ENCODE measurements at regions not wholly inside any gene's neighbourhood (a gene's known extent, or its start where the extent isn't known, plus 50 kb on each side); places are given as distances from the start of the nearest gene placed in this dataset.

DNA sequence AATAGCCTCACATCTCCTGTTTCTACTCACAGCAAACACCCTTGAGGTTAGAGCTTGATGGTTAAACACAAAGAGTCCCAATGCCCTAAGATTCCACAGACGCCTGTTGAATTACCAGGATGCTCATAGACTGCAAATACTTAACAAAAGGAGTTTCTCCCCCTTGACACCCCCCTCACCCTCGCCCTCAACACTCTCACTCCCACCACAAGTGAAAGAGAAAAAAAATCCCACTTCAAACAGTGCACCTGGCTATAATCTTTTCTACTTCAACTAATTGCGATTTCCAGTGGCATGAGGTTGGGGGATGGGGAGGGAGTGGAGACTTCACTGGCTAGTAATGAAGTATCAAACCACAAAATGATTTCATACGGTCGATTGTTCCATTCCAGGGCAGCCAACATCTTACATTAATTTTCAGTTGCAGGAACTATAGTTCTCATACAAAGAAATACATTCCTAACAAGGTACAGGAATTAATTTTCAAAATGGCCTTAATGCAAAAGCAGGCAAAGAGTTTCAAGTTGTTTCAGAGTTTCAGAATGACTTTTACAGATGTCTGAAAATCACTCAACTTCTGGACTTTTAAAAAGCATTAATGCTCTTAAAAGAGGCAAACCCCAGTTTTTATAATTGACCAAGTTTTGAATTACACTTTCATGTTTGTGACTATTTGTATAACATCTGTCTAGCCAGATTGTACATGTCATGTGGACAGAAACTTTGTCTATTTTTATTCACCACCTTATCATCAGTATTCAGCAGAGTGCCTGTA is 390.7 kb downstream of the C12orf75 start:
- DNase-seq (ENCODE audit: low spot score), result peak; percentile 4
- in situ Hi-C loops (cut with MboI; ENCODE audit: low pct_unique_long_range_greater_than_20kb, low sequenced_read_pairs, unreplicated experiment), result no loop called here
- TF ChIP-seq, protein P1, sequence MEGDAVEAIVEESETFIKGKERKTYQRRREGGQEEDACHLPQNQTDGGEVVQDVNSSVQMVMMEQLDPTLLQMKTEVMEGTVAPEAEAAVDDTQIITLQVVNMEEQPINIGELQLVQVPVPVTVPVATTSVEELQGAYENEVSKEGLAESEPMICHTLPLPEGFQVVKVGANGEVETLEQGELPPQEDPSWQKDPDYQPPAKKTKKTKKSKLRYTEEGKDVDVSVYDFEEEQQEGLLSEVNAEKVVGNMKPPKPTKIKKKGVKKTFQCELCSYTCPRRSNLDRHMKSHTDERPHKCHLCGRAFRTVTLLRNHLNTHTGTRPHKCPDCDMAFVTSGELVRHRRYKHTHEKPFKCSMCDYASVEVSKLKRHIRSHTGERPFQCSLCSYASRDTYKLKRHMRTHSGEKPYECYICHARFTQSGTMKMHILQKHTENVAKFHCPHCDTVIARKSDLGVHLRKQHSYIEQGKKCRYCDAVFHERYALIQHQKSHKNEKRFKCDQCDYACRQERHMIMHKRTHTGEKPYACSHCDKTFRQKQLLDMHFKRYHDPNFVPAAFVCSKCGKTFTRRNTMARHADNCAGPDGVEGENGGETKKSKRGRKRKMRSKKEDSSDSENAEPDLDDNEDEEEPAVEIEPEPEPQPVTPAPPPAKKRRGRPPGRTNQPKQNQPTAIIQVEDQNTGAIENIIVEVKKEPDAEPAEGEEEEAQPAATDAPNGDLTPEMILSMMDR (IDR thresholded peaks at IDR 0.05; ENCODE audit: extremely low read depth, insufficient read depth, missing control alignments), result no peak

DNA sequence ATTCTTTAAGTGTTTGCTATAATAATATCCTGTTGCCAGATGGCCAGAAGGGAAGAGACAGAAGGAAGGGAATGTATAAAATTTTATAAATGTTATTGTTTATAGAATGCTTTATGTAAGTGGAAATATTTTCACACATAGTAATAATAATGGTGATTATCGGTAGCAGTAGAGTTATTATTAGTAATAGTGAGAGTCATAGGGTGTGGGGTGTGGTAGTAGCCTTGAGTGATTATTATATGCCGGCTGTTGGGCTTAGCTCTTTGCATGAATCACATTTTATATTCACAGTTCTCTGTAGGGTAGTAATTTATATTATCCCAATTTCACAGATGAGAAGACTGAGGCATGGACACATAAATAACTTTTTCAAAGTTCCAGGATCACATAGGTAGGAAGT is 391.4 kb downstream of the C12orf75 start:
- in situ Hi-C loops (cut with MboI; ENCODE audit: low pct_unique_long_range_greater_than_20kb, low sequenced_read_pairs, unreplicated experiment), result no loop called here
- no peak for DNase-seq (ENCODE audit: low spot score)
- TF ChIP-seq, protein P1 (IDR thresholded peaks at IDR 0.05; ENCODE audit: extremely low read depth, insufficient read depth, missing control alignments), result no peak

DNA sequence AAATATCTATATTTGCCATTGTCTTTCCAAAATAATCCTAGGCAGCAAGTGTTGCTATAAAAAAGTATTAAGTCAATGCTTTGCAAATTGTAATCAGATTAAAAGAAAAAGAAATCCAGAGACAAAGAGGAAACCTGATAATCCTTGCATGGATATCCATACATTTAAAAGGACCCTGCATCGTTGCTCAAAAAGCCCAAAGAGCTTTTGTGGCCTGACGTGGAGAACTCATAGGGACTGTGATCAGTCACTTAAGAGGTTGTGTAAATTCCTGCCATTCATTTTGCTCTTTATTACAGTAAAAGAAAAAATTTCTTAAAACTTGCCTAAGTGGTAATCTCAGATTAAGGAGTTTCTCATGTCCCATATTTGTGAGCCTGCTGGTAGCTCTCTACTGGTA is 392.6 kb downstream of the C12orf75 start:
- in situ Hi-C loops (cut with MboI; ENCODE audit: low pct_unique_long_range_greater_than_20kb, low sequenced_read_pairs, unreplicated experiment), result no loop called here
- no peak for DNase-seq (ENCODE audit: low spot score)
- TF ChIP-seq, protein P1 (IDR thresholded peaks at IDR 0.05; ENCODE audit: extremely low read depth, insufficient read depth, missing control alignments), result no peak

- TF ChIP-seq, protein P1 (IDR thresholded peaks at IDR 0.05; ENCODE audit: extremely low read depth, insufficient read depth, missing control alignments), result no peak
- DNase-seq (ENCODE audit: low spot score), result no peak
- in situ Hi-C loops (cut with MboI; ENCODE audit: low pct_unique_long_range_greater_than_20kb, low sequenced_read_pairs, unreplicated experiment), result no loop called here
These were observed 393.0 kb downstream of the C12orf75 start for GRCh38 chr12:105723494-105723893.

DNA sequence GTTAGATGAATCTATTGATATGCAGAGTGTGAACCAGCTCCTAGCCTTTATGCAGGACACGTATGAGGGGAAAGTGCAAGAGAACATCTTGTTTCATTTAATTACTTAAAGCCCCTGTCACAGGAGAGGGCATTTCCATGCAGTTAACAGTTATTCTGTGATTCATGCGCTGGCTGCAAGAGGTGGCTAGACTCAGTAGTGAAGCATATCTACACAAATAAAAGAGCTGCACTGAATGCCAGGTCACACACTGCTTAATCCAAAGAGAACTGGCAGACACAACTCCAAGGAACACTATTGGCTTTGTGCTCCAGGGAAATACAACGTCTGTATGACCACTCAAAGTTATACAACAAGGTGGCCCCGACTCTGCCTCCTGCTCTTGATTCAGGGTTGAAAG is 394.1 kb downstream of the C12orf75 start:
- TF ChIP-seq, protein P1 (IDR thresholded peaks at IDR 0.05; ENCODE audit: extremely low read depth, insufficient read depth, missing control alignments), result no peak
- in situ Hi-C loops (cut with MboI; ENCODE audit: low pct_unique_long_range_greater_than_20kb, low sequenced_read_pairs, unreplicated experiment), result no loop called here
- DNase-seq (ENCODE audit: low spot score), result no peak

DNA sequence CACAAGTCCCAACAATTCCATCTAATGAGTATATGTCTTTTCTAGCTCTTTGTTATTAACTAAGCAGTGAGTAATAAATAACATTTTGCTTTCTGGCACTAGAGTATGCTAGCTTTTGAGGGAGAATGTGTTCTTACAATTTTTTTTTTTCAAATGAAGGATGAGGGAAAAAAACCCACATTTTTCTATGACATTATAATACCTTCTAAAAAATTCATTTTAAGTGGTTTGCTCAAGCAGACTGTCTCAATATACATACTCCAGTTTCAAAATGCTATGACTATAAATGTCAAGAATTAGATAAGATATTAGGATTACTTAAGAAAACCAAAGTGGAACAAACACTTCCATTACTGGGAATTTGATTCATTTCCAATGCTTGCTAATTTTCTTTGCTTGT is 394.6 kb downstream of the C12orf75 start:
- DNase-seq (ENCODE audit: low spot score), result no peak
- TF ChIP-seq, protein P1 (IDR thresholded peaks at IDR 0.05; ENCODE audit: extremely low read depth, insufficient read depth, missing control alignments), result no peak
- in situ Hi-C loops (cut with MboI; ENCODE audit: low pct_unique_long_range_greater_than_20kb, low sequenced_read_pairs, unreplicated experiment), result no loop called here

Data from GM13977 (cell line).